ENCODE measurements at regions not wholly inside any gene's neighbourhood (a gene's known extent, or its start where the extent isn't known, plus 50 kb on each side); places are given as distances from the start of the nearest gene placed in this dataset.
"Not testable (repeated sequence)": the region's sequence is repeated elsewhere in the genome, so short reads cannot be mapped to it uniquely, and the experiment has no call there.

GRCh38 chr19:28594737-28595136 lies 618.2 kb downstream of the UQCRFS1 start:
- no peaks in the 10 kb centered on the region for H3K9me3 ChIP-seq
- H3K4me3 ChIP-seq: no peak overlapping the region
- H3K27ac ChIP-seq: no peak overlapping the region
- whole genome bisulfite sequencing, 3 donors: 70 to 84% (median 71%) methylated on average over 2 of the region's 2 CpGs
- no peaks in the 10 kb centered on the region for H3K27me3 ChIP-seq
- H3K4me1 ChIP-seq (ENCODE audit: insufficient read depth): no peaks in the 10 kb centered on the region
- TF ChIP-seq POLR2A (IDR thresholded peaks at IDR 0.05) (no peak), CTCF (IDR thresholded peaks at IDR 0.05) (no peak), EP300 (IDR thresholded peaks at IDR 0.05) (no peak)
- intact Hi-C loops (cut with DNase I): no loop called here
- DNase-seq: no peak
- no peaks in the 10 kb centered on the region for H3K36me3 ChIP-seq

- 70 to 75% (median 72%) methylated on average over 11 of the region's 11 CpGs for WGBS, 3 donors
- intact Hi-C loops (cut with DNase I); H3K27ac ChIP-seq: not testable (repeated sequence)
These were observed 623.0 kb downstream of the UQCRFS1 start for GRCh38 chr19:28589991-28590411.

GRCh38 chr19:28586474-28586873 lies 626.5 kb downstream of the UQCRFS1 start:
- DNase-seq: no peak
- Histone ChIP-seq H3K9me3 (no peaks in the 10 kb centered on the region), H3K27me3 (no peaks in the 10 kb centered on the region), H3K36me3 (no peaks in the 10 kb centered on the region), H3K4me3 (no peak overlapping the region), H3K4me1 (ENCODE audit: insufficient read depth) (no peaks in the 10 kb centered on the region), H3K27ac (no peak overlapping the region)
- WGBS, 3 donors: 24 to 30% (median 26%) methylated on average over 7 of the region's 7 CpGs
- intact Hi-C loops (cut with DNase I): no loop called here
- TF ChIP-seq EP300 (IDR thresholded peaks at IDR 0.05): no peak
- no peak for TF ChIP-seq CTCF (IDR thresholded peaks at IDR 0.05)
- TF ChIP-seq POLR2A (IDR thresholded peaks at IDR 0.05): no peak

More at GRCh38 chr19:28589991-28590411, 623.0 kb downstream of the UQCRFS1 start:
- DNase-seq; H3K9me3 ChIP-seq; H3K4me3 ChIP-seq; H3K36me3 ChIP-seq; H3K4me1 ChIP-seq (ENCODE audit: insufficient read depth); H3K27me3 ChIP-seq: not testable (repeated sequence)

- Histone ChIP-seq H3K4me3 (no peak overlapping the region), H3K27me3 (no peaks in the 10 kb centered on the region), H3K9me3 (no peaks in the 10 kb centered on the region), H3K4me1 (ENCODE audit: insufficient read depth) (no peaks in the 10 kb centered on the region), H3K27ac (no peak overlapping the region), H3K36me3 (no peaks in the 10 kb centered on the region)
- intact Hi-C loops (cut with DNase I): no loop called here
- WGBS, 3 donors: 48 to 74% (median 61%) methylated on average over 4 of the region's 4 CpGs
- TF ChIP-seq CTCF (IDR thresholded peaks at IDR 0.05): no peak
- no peak for TF ChIP-seq EP300 (IDR thresholded peaks at IDR 0.05)
- TF ChIP-seq POLR2A (IDR thresholded peaks at IDR 0.05): no peak
- no peak for DNase-seq
These were observed 627.2 kb downstream of the UQCRFS1 start for GRCh38 chr19:28585796-28586195.

- H3K4me3 ChIP-seq: no peak overlapping the region
- H3K9me3 ChIP-seq: no peaks in the 10 kb centered on the region
- 69 to 83% (median 72%) methylated on average over 8 of the region's 8 CpGs for WGBS, 3 donors
- TF ChIP-seq EP300 (IDR thresholded peaks at IDR 0.05) (no peak), CTCF (IDR thresholded peaks at IDR 0.05) (no peak), POLR2A (IDR thresholded peaks at IDR 0.05) (no peak)
- DNase-seq: no peak
- H3K36me3 ChIP-seq: no peaks in the 10 kb centered on the region
- H3K27ac ChIP-seq: no peak overlapping the region
- H3K27me3 ChIP-seq: no peaks in the 10 kb centered on the region
- intact Hi-C loops (cut with DNase I): no loop called here
- H3K4me1 ChIP-seq (ENCODE audit: insufficient read depth): no peaks in the 10 kb centered on the region
These were observed 629.2 kb downstream of the UQCRFS1 start for GRCh38 chr19:28583713-28584112.
